Astrocyte (in vitro differentiated cells and primary cell): ENCODE measurements at regions not wholly inside any gene's neighbourhood (a gene's known extent, or its start where the extent isn't known, plus 50 kb on each side); places are given as distances from the start of the nearest gene placed in this dataset.
A peak's percentile ranks its signal among the peaks of the same experiment; 100 is the strongest.

Source experiments
- DNase-seq: peaks from one replicate; pipeline ENCODE4 v3.0.0-alpha.2; 2010; ENCODE audit warnings: low read depth
- FAIRE-seq: peaks from 2 replicates; lab custom pipeline; 2011; peaks lifted over from hg19 to GRCh38; lab: Jason Lieb, UNC
- H2AFZ ChIP-seq: 2 replicates; pipeline ENCODE4 v1.6.0; 2012; ENCODE audit warnings: low read depth, low read length, inconsistent platforms
- H3K27ac ChIP-seq: 2 replicates; pipeline ENCODE4 v1.5.1; 2011; ENCODE audit warnings: low read depth, low read length, inconsistent platforms
- H3K27me3 ChIP-seq: 2 replicates; pipeline ENCODE4 v1.6.0; 2011; ENCODE audit warnings: low read length, inconsistent platforms; ENCODE audit not compliant: insufficient read depth
- H3K36me3 ChIP-seq: 2 replicates; pipeline ENCODE4 v1.5.1; 2011; ENCODE audit warnings: low read length, inconsistent platforms; ENCODE audit not compliant: insufficient read depth
- H3K4me1 ChIP-seq: 2 replicates; pipeline ENCODE4 v1.5.1; 2011; ENCODE audit warnings: low read length, inconsistent platforms; ENCODE audit not compliant: insufficient read depth
- H3K4me2 ChIP-seq: 2 replicates; pipeline ENCODE4 v1.6.0; 2012; ENCODE audit warnings: low read length, inconsistent platforms
- H3K4me3 ChIP-seq: 2 replicates; pipeline ENCODE4 v1.5.1; 2011; ENCODE audit warnings: low read depth, mild to moderate bottlenecking, low read length, inconsistent platforms; ENCODE audit not compliant: insufficient read depth
- H3K79me2 ChIP-seq: 2 replicates; pipeline ENCODE4 v1.6.0; 2012; ENCODE audit warnings: mild to moderate bottlenecking, low read length, inconsistent platforms; ENCODE audit not compliant: insufficient read depth
- H3K9ac ChIP-seq: 2 replicates; pipeline ENCODE4 v1.6.0; 2012; ENCODE audit warnings: mild to moderate bottlenecking, low read length, inconsistent platforms
- H3K9me3 ChIP-seq: 2 replicates; pipeline ENCODE4 v1.5.1; 2012; ENCODE audit warnings: low read depth, mild to moderate bottlenecking, low read length, inconsistent platforms; ENCODE audit not compliant: insufficient read depth
- H4K20me1 ChIP-seq: 2 replicates; pipeline ENCODE4 v1.6.0; 2012; ENCODE audit warnings: low read length, inconsistent platforms; ENCODE audit not compliant: insufficient read depth
- H3K27ac Mint-ChIP-seq: one replicate; pipeline ENCODE4 v1.8.0; 2021; ENCODE audit warnings: mild to moderate bottlenecking, mixed read lengths; ENCODE audit not compliant: unreplicated experiment
- H3K27me3 Mint-ChIP-seq: one replicate; pipeline ENCODE4 v1.8.0; 2021; ENCODE audit warnings: low read depth, mixed read lengths; ENCODE audit not compliant: unreplicated experiment
- H3K36me3 Mint-ChIP-seq: one replicate; pipeline ENCODE4 v1.8.0; 2021; ENCODE audit warnings: low read depth, mixed read lengths; ENCODE audit not compliant: unreplicated experiment
- H3K4me1 Mint-ChIP-seq: one replicate; pipeline ENCODE4 v1.8.0; 2021; ENCODE audit warnings: low read depth, mixed read lengths; ENCODE audit not compliant: unreplicated experiment
- H3K4me3 Mint-ChIP-seq: one replicate; pipeline ENCODE4 v1.8.0; 2021; ENCODE audit warnings: mild to moderate bottlenecking, moderate library complexity, mixed read lengths; ENCODE audit not compliant: unreplicated experiment
- H3K9me3 Mint-ChIP-seq: one replicate; pipeline ENCODE4 v1.8.0; 2021; ENCODE audit warnings: mild to moderate bottlenecking, mixed read lengths; ENCODE audit not compliant: unreplicated experiment
- EZH2 ChIP-seq: IDR thresholded peaks from 2 replicates; pipeline ENCODE4 v1.6.1; 2012; ENCODE audit warnings: mild to moderate bottlenecking, low read length, inconsistent platforms; ENCODE audit not compliant: insufficient read depth
- TF ChIP-seq, protein P1 (sequence below): IDR thresholded peaks from 2 replicates; pipeline ENCODE4 v1.5.1; 2011; ENCODE audit warnings: low read depth, mild to moderate bottlenecking, inconsistent platforms, low read length, moderate library complexity; ENCODE audit not compliant: insufficient read depth

DNA sequence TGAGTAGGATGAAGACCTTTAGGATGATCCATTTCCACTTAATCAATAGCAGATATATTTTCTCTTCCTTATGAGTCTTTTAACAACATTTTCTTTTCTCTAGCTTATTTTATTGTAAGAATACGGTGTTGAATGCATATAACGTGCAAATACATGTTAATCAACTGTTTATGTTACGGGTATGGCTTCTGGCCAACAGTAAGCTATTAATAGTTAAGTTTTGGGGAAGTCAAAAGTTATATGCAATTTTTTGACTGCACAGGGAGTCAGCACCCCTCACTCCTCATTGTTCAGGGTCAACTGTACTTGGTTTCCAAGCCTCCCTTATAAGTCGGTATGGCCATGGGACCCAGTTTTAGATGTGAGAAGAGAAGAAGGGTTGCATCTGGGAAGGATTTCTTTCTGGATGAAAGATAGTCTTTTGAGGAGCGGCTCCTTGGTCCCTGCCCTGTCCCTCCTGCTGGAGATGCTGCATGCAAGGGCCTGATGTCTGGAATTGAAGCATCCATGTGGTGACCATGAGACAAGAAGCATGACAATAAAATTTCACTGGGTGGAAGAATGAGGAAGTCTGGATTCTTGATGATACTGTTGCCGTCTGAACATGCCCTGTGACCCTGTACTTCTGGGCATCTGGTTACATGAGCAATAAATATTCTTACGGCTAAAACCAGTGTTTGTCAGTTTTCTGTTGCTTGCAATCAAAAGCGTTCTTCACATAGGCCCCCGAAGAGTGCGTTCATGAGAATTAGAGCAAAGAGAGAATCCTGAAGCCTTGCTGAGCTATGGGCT lies 194.7 kb upstream of the PMEPA1 start:
- Histone ChIP-seq H3K9ac (no peak overlapping the region), H2AFZ (no peak overlapping the region), H3K36me3 (no peaks in the 10 kb centered on the region), H3K27me3 (peaks cover 23% of the 10 kb centered on the region), H3K79me2 (no peaks in the 10 kb centered on the region), H3K9me3 (no peaks in the 10 kb centered on the region), H3K4me3 (no peak overlapping the region), H3K4me2 (no peak overlapping the region), H3K27ac (no peak overlapping the region), H3K4me1 (peaks cover 15% of the 10 kb centered on the region), H4K20me1 (no peaks in the 10 kb centered on the region)
- no peak overlapping the region for H3K27ac Mint-ChIP-seq
- no peak for TF ChIP-seq EZH2
- TF ChIP-seq, protein P1, sequence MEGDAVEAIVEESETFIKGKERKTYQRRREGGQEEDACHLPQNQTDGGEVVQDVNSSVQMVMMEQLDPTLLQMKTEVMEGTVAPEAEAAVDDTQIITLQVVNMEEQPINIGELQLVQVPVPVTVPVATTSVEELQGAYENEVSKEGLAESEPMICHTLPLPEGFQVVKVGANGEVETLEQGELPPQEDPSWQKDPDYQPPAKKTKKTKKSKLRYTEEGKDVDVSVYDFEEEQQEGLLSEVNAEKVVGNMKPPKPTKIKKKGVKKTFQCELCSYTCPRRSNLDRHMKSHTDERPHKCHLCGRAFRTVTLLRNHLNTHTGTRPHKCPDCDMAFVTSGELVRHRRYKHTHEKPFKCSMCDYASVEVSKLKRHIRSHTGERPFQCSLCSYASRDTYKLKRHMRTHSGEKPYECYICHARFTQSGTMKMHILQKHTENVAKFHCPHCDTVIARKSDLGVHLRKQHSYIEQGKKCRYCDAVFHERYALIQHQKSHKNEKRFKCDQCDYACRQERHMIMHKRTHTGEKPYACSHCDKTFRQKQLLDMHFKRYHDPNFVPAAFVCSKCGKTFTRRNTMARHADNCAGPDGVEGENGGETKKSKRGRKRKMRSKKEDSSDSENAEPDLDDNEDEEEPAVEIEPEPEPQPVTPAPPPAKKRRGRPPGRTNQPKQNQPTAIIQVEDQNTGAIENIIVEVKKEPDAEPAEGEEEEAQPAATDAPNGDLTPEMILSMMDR = no peak
- DNase-seq (no peak), FAIRE-seq (no peak)
- no peak overlapping the region for H3K4me3 Mint-ChIP-seq
- no peaks in the 10 kb centered on the region for H3K9me3 Mint-ChIP-seq
- peaks cover 20% of the 10 kb centered on the region for H3K4me1 Mint-ChIP-seq
- peaks cover 77% of the 10 kb centered on the region for H3K27me3 Mint-ChIP-seq
- H3K36me3 Mint-ChIP-seq = no peaks in the 10 kb centered on the region

DNA sequence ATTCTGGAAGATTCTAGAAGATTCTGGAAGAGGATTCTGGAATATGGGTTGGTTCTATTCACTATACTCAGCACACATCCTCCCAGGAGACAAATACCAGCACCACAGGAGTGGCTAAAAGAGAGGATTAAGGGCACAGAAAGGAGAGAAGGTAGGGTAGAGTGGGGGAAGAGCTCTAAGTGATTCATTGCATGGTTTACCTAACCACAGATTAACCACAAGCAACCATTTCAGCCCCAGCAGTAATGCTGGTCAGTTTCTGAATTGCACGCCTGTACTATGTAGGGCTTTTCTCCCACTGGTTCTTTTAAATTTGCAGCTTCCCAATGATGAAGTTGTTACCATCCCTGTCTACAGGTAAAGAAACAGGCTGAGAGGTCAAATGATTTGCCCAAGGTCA lies 192.7 kb upstream of the PMEPA1 start:
- H3K27me3 ChIP-seq = peaks cover 13% of the 10 kb centered on the region
- H3K79me2 ChIP-seq = no peaks in the 10 kb centered on the region
- no peak overlapping the region for H3K9ac ChIP-seq
- TF ChIP-seq EZH2 = no peak
- TF ChIP-seq, protein P1 = peak; percentile 52
- Mint-ChIP-seq H3K36me3 (no peaks in the 10 kb centered on the region), H3K9me3 (no peaks in the 10 kb centered on the region), H3K27ac (no peak overlapping the region), H3K4me1 (peaks cover 20% of the 10 kb centered on the region), H3K4me3 (no peak overlapping the region), H3K27me3 (peaks cover 77% of the 10 kb centered on the region)
- peak overlapping the region; percentile 58 for H3K4me2 ChIP-seq
- no peaks in the 10 kb centered on the region for H3K36me3 ChIP-seq
- H3K4me3 ChIP-seq = no peak overlapping the region
- H3K27ac ChIP-seq = no peak overlapping the region
- H4K20me1 ChIP-seq = no peaks in the 10 kb centered on the region
- no peak overlapping the region for H2AFZ ChIP-seq
- DNase-seq (peak; percentile 86), FAIRE-seq (peak; percentile 87)
- no peaks in the 10 kb centered on the region for H3K9me3 ChIP-seq
- peaks cover 15% of the 10 kb centered on the region for H3K4me1 ChIP-seq

GRCh38 chr20:57901526-57901925 lies 191.7 kb upstream of the PMEPA1 start:
- Mint-ChIP-seq H3K27ac (no peak overlapping the region), H3K36me3 (no peaks in the 10 kb centered on the region), H3K9me3 (no peaks in the 10 kb centered on the region), H3K4me1 (peaks cover 20% of the 10 kb centered on the region), H3K27me3 (peaks cover 77% of the 10 kb centered on the region), H3K4me3 (no peak overlapping the region)
- Histone ChIP-seq H3K27ac (no peak overlapping the region), H3K27me3 (peaks cover 13% of the 10 kb centered on the region), H3K79me2 (no peaks in the 10 kb centered on the region), H3K36me3 (no peaks in the 10 kb centered on the region), H3K4me3 (no peak overlapping the region), H3K4me1 (peaks cover 15% of the 10 kb centered on the region), H3K4me2 (no peak overlapping the region), H3K9ac (no peak overlapping the region), H2AFZ (no peak overlapping the region), H4K20me1 (no peaks in the 10 kb centered on the region), H3K9me3 (no peaks in the 10 kb centered on the region)
- DNase-seq = no peak
- no peak for FAIRE-seq
- TF ChIP-seq EZH2 = no peak
- TF ChIP-seq, protein P1 = no peak
